ENCODE measurements at regions not wholly inside any gene's neighbourhood (a gene's known extent, or its start where the extent isn't known, plus 50 kb on each side); places are given as distances from the start of the nearest gene placed in this dataset.

DNA sequence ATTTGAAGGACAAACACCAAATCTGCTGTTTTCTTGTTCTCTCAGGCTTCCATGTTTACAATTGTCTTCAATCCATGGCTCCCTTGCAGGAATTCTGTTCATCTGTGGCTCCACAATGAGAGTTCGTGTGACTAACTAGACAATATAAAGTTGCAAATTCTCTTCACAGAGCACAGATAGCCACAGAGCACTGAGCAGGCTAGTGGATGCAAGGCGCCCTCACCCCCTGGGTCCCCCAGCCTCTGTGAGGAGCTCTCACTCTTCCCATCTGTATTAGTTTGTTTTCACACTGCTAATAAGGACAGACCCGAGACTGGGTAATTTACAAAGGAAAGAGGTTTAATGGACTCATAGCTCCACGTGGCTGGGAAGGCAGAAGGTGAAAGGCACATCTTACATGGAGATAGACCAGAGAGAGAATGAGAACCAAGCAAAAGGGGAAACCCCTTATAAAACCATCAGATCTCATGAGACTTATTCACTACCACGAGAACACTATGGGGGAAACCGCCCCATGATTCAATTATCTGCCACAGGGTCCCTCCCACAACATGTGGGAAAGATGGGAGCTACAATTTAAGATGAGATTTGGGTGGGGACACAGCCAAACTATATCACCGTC lies 82.5 kb upstream of the STX18 start:
- TF ChIP-seq, protein P1, sequence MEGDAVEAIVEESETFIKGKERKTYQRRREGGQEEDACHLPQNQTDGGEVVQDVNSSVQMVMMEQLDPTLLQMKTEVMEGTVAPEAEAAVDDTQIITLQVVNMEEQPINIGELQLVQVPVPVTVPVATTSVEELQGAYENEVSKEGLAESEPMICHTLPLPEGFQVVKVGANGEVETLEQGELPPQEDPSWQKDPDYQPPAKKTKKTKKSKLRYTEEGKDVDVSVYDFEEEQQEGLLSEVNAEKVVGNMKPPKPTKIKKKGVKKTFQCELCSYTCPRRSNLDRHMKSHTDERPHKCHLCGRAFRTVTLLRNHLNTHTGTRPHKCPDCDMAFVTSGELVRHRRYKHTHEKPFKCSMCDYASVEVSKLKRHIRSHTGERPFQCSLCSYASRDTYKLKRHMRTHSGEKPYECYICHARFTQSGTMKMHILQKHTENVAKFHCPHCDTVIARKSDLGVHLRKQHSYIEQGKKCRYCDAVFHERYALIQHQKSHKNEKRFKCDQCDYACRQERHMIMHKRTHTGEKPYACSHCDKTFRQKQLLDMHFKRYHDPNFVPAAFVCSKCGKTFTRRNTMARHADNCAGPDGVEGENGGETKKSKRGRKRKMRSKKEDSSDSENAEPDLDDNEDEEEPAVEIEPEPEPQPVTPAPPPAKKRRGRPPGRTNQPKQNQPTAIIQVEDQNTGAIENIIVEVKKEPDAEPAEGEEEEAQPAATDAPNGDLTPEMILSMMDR (IDR thresholded peaks at IDR 0.05; ENCODE audit: poor library complexity) = no peak
- TF ChIP-seq EZH2 (IDR thresholded peaks at IDR 0.05; ENCODE audit: borderline replicate concordance) = no peak
- no peak for TF ChIP-seq EZH2phosphoT487 (IDR thresholded peaks at IDR 0.05; ENCODE audit: low read depth, severe bottlenecking, unreplicated experiment)

All from hepatocyte (in vitro differentiated cells).